ENCODE measurements at regions not wholly inside any gene's neighbourhood (a gene's known extent, or its start where the extent isn't known, plus 50 kb on each side); places are given as distances from the start of the nearest gene placed in this dataset.

DNA sequence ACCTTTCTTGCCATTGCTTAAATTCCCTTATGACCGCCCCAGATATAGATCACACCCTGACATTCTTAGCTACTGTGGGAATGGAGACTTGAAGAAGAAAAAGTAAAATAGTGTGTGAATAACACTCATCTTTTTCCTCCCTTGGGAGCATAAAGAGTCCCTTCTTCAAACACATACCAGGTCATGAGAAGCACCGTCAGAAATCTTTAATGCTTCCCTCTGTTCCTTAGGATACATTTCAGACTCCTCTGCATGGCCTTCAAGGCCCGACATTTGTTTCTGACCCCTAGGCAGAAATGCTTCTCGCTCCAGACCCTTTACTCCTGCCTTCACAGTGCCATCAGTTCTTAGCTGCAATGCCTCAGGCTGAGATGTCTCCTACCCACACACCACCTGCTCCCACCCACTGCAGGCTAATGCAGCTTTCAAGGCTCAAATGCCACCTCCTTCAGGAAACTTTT is 143.8 kb upstream of the IL12A start:
- H3K4me3 ChIP-seq (ENCODE audit: low read length) = no peak overlapping the region

DNA sequence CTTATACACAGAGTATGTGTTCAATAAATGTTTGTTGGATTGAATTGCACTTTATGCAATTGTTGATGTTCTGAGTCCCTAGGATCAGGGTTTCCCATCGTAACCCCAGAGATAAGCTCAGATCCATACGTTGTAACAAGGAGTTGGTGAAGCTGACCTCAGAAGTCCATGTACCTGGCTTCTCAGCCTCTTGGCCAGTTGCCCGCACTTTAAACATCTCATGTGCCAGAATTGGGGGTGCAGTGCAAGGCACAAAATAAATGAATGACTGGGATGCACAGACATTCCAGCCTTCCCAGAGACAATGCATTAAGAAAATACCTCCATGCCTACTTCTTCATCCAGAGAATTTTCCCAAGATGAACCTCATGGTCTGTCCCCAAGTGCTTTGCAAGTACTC is 142.9 kb upstream of the IL12A start:
- no peak overlapping the region for H3K27ac ChIP-seq (ENCODE audit: low read length)
- no peak overlapping the region for H3K4me3 ChIP-seq (ENCODE audit: low read length)

More for the DNA sequence above, 143.8 kb upstream of the IL12A start:
- H3K27me3 ChIP-seq (ENCODE audit: insufficient read depth, low read depth, low read length) = no peaks in the 10 kb centered on the region
- H3K36me3 ChIP-seq (ENCODE audit: insufficient read depth, low read length) = no peaks in the 10 kb centered on the region
- no peak overlapping the region for H3K27ac ChIP-seq (ENCODE audit: low read length)
- no peaks in the 10 kb centered on the region for H3K9me2 ChIP-seq (ENCODE audit: insufficient read depth, low read length)
- no peak overlapping the region for H2AFZ ChIP-seq (ENCODE audit: low read depth, low read length)
- H3K79me2 ChIP-seq (replicated peaks; ENCODE audit: insufficient read depth, low read length) = peaks cover 92% of the 10 kb centered on the region
- H3K9me3 ChIP-seq (ENCODE audit: low read length) = no peaks in the 10 kb centered on the region
- H3K9ac ChIP-seq (ENCODE audit: low read length) = no peak overlapping the region
- H4K20me1 ChIP-seq (ENCODE audit: insufficient read depth) = no peaks in the 10 kb centered on the region
- peaks cover 5% of the 10 kb centered on the region for H3F3A ChIP-seq (ENCODE audit: insufficient read depth, low read length, poor library complexity, severe bottlenecking)
- no peak overlapping the region for H3K4me2 ChIP-seq (ENCODE audit: low read length)
- TF ChIP-seq, protein P1, sequence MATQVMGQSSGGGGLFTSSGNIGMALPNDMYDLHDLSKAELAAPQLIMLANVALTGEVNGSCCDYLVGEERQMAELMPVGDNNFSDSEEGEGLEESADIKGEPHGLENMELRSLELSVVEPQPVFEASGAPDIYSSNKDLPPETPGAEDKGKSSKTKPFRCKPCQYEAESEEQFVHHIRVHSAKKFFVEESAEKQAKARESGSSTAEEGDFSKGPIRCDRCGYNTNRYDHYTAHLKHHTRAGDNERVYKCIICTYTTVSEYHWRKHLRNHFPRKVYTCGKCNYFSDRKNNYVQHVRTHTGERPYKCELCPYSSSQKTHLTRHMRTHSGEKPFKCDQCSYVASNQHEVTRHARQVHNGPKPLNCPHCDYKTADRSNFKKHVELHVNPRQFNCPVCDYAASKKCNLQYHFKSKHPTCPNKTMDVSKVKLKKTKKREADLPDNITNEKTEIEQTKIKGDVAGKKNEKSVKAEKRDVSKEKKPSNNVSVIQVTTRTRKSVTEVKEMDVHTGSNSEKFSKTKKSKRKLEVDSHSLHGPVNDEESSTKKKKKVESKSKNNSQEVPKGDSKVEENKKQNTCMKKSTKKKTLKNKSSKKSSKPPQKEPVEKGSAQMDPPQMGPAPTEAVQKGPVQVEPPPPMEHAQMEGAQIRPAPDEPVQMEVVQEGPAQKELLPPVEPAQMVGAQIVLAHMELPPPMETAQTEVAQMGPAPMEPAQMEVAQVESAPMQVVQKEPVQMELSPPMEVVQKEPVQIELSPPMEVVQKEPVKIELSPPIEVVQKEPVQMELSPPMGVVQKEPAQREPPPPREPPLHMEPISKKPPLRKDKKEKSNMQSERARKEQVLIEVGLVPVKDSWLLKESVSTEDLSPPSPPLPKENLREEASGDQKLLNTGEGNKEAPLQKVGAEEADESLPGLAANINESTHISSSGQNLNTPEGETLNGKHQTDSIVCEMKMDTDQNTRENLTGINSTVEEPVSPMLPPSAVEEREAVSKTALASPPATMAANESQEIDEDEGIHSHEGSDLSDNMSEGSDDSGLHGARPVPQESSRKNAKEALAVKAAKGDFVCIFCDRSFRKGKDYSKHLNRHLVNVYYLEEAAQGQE (IDR thresholded peaks at IDR 0.05; ENCODE audit: borderline replicate concordance) = no peak
- TF ChIP-seq RAD21 (conservative IDR thresholded peaks at IDR 0.05) (no peak), POLR2AphosphoS5 (IDR thresholded peaks at IDR 0.05) (no peak), MXI1 (conservative IDR thresholded peaks at IDR 0.05; ENCODE audit: poor library complexity, severe bottlenecking) (no peak), EP300 (conservative IDR thresholded peaks at IDR 0.05; ENCODE audit: poor library complexity, severe bottlenecking) (no peak), CTCF (IDR thresholded peaks at IDR 0.05; ENCODE audit: poor library complexity, severe bottlenecking) (no peak), TAF1 (IDR thresholded peaks at IDR 0.05; ENCODE audit: low read depth) (no peak), SMC3 (conservative IDR thresholded peaks at IDR 0.05; ENCODE audit: poor library complexity) (no peak)

More for the DNA sequence above, 142.9 kb upstream of the IL12A start:
- H3F3A ChIP-seq (ENCODE audit: insufficient read depth, low read length, poor library complexity, severe bottlenecking) = no peaks in the 10 kb centered on the region
- H3K9me3 ChIP-seq (ENCODE audit: low read length) = no peaks in the 10 kb centered on the region
- no peak overlapping the region for H3K9ac ChIP-seq (ENCODE audit: low read length)
- H2AFZ ChIP-seq (ENCODE audit: low read depth, low read length) = no peak overlapping the region
- no peaks in the 10 kb centered on the region for H3K36me3 ChIP-seq (ENCODE audit: insufficient read depth, low read length)
- no peak overlapping the region for H3K4me2 ChIP-seq (ENCODE audit: low read length)
- TF ChIP-seq RAD21 (conservative IDR thresholded peaks at IDR 0.05) (no peak), EP300 (conservative IDR thresholded peaks at IDR 0.05; ENCODE audit: poor library complexity, severe bottlenecking) (no peak), POLR2AphosphoS5 (IDR thresholded peaks at IDR 0.05) (no peak), CTCF (IDR thresholded peaks at IDR 0.05; ENCODE audit: poor library complexity, severe bottlenecking) (no peak), EZH2 (IDR thresholded peaks at IDR 0.05; ENCODE audit: borderline replicate concordance, insufficient read depth, low read length, poor library complexity, severe bottlenecking) (no peak), MXI1 (conservative IDR thresholded peaks at IDR 0.05; ENCODE audit: poor library complexity, severe bottlenecking) (no peak), TAF1 (IDR thresholded peaks at IDR 0.05; ENCODE audit: low read depth) (no peak), SMC3 (conservative IDR thresholded peaks at IDR 0.05; ENCODE audit: poor library complexity) (no peak)
- TF ChIP-seq, protein P1 (IDR thresholded peaks at IDR 0.05; ENCODE audit: borderline replicate concordance) = no peak
- no peaks in the 10 kb centered on the region for H3K9me2 ChIP-seq (ENCODE audit: insufficient read depth, low read length)
- no peaks in the 10 kb centered on the region for H3K27me3 ChIP-seq (ENCODE audit: insufficient read depth, low read depth, low read length)
- no peaks in the 10 kb centered on the region for H4K20me1 ChIP-seq (ENCODE audit: insufficient read depth)
- peaks cover 90% of the 10 kb centered on the region for H3K79me2 ChIP-seq (replicated peaks; ENCODE audit: insufficient read depth, low read length)

Measured in neural cell (in vitro differentiated cells).